22Rv1 (cell line): ENCODE measurements at regions not wholly inside any gene's neighbourhood (a gene's known extent, or its start where the extent isn't known, plus 50 kb on each side); places are given as distances from the start of the nearest gene placed in this dataset.

Experiments
- CTCF ChIP-seq: fragments of 450-650 bp; IDR thresholded peaks from 2 replicates; pipeline ENCODE4 v1.5.1; 2017; ENCODE audit warnings: mild to moderate bottlenecking
- ZFX ChIP-seq: fragments of 450-650 bp; IDR thresholded peaks from 2 replicates; pipeline ENCODE4 v1.6.1; 2017; ENCODE audit warnings: antibody characterized with exemption, borderline replicate concordance

DNA sequence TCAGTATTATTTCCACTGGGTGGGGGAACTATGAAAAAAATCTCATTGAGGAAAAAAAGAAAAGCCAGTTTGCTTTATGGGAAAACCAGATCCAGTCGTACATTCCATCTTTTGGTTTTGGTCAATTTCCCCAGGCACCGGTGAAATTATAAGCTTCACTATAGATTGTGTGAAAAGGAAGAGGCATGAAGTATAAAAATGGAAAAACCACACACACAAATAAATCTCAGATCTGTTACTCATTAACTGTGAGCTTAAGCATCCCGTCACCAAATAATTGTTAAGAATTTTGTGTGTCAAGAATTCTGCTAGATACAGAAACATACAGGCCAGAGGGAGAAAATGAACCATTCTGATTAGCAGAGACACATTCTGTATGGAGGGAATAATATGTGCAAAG lies 405.5 kb upstream of the CELF2 start:
- no peak for TF ChIP-seq CTCF
- TF ChIP-seq ZFX: no peak
